ENCODE measurements at regions not wholly inside any gene's neighbourhood (a gene's known extent, or its start where the extent isn't known, plus 50 kb on each side); places are given as distances from the start of the nearest gene placed in this dataset.

DNA sequence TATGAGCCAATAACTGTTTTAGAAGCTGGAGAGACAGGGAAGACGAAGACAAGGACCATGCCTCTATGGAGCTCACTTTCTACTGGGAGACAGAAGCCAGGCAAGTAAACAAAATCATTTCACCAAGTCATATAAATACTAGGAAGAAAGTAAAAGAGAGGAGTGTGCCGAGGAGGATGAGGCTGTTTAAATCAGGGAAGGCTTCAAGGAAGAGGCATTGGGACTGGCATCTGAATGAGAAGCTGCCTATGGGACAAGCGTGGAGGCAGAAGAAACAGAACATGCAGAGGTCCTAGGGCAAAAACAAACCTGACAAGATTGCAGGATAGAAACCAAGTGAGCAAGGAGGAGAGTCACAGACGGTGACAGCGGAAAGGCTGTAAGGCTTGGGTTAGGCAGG is 68.1 kb upstream of the CPLX2 start:
- H3K4me3 ChIP-seq (replicated peaks in 1 of 4; ENCODE audit: control extremely low read depth in 1 of 4, insufficient read depth in 1 of 4, low read depth in 3 of 4, low read length in 4 of 4) = no peak overlapping the region
- DNase-seq (ENCODE audit: low read depth in 2 of 2) = no peak
- H4K20me1 ChIP-seq (ENCODE audit: control insufficient read depth, extremely low read depth, insufficient read depth, low read length) = no peaks in the 10 kb centered on the region
- no peak overlapping the region for H3K4me2 ChIP-seq (ENCODE audit: extremely low read depth, insufficient read depth, low read length)
- no peaks in the 10 kb centered on the region for H3K9me3 ChIP-seq (ENCODE audit: control insufficient read depth, insufficient read depth, low read depth, low read length)
- no peaks in the 10 kb centered on the region for H3K79me2 ChIP-seq (ENCODE audit: control insufficient read depth, insufficient read depth, low read length)
- H3K27ac ChIP-seq (ENCODE audit: insufficient read depth, low read length) = no peak overlapping the region
- TF ChIP-seq EZH2 (IDR thresholded peaks at IDR 0.05; ENCODE audit: low read length, missing control alignments) (no peak), CTCF (conservative IDR thresholded peaks at IDR 0.05 in 1 of 2, IDR thresholded peaks at IDR 0.05 in 1 of 2; ENCODE audit: low read depth in 1 of 2, low read length in 2 of 2) (no peak)
- H2AFZ ChIP-seq (ENCODE audit: low read length) = no peak overlapping the region
- H3K27me3 ChIP-seq (ENCODE audit: control insufficient read depth, insufficient read depth, low read length) = peaks cover 2% of the 10 kb centered on the region
- no peaks in the 10 kb centered on the region for H3K36me3 ChIP-seq (ENCODE audit: control insufficient read depth, insufficient read depth, low read length)
- no peak overlapping the region for H3K9ac ChIP-seq (ENCODE audit: insufficient read depth, low read length)
- no peaks in the 10 kb centered on the region for H3K4me1 ChIP-seq (ENCODE audit: control insufficient read depth, extremely low read depth, insufficient read depth, low read length)

DNA sequence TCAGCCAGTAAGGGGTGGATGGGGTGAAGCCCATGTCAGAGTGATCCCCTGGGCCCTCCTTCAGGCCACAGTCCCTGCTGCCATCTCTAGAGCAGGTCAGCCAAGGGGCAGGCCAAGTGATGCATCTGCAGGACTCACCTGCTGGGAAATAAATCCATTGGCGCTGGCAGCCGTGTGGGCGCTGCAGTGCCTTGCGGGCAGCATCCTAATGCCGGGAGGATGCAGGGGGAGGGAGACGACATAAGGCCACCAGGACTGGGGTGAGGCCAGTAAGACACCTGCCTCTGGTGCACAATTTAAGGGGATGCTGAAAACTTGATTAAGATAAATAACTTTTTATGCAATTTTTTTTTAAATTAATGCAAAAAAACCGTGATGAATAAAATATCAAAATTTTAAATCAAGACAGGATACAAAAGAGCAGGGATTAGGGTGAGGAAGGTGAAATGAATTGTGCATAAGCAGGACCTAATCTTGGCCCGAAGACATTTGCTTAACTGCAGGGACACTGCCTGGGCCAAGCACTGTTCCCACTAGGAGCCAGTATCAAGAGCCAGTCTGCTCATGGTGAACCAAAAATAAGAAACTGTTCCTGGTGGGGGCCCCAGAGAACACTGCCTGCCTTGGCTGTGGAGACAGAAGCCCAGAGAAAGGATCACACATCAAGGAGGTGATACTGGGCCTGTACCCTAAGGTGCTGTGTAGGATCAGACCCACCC is 67.5 kb upstream of the CPLX2 start:
- no peak for TF ChIP-seq CTCF (conservative IDR thresholded peaks at IDR 0.05 in 1 of 2, IDR thresholded peaks at IDR 0.05 in 1 of 2; ENCODE audit: low read depth in 1 of 2, low read length in 2 of 2)
- TF ChIP-seq EZH2 (IDR thresholded peaks at IDR 0.05; ENCODE audit: low read length, missing control alignments) = no peak
- no peaks in the 10 kb centered on the region for H4K20me1 ChIP-seq (ENCODE audit: control insufficient read depth, extremely low read depth, insufficient read depth, low read length)
- no peak for DNase-seq (ENCODE audit: low read depth in 2 of 2)
- H3K27ac ChIP-seq (ENCODE audit: insufficient read depth, low read length) = no peak overlapping the region
- no peaks in the 10 kb centered on the region for H3K79me2 ChIP-seq (ENCODE audit: control insufficient read depth, insufficient read depth, low read length)
- no peak overlapping the region for H3K9ac ChIP-seq (ENCODE audit: insufficient read depth, low read length)
- H3K4me2 ChIP-seq (ENCODE audit: extremely low read depth, insufficient read depth, low read length) = no peak overlapping the region
- H2AFZ ChIP-seq (ENCODE audit: low read length) = no peak overlapping the region
- H3K9me3 ChIP-seq (ENCODE audit: control insufficient read depth, insufficient read depth, low read depth, low read length) = no peaks in the 10 kb centered on the region
- H3K4me3 ChIP-seq (replicated peaks in 1 of 4; ENCODE audit: control extremely low read depth in 1 of 4, insufficient read depth in 1 of 4, low read depth in 3 of 4, low read length in 4 of 4) = no peak overlapping the region
- no peaks in the 10 kb centered on the region for H3K36me3 ChIP-seq (ENCODE audit: control insufficient read depth, insufficient read depth, low read length)
- no peaks in the 10 kb centered on the region for H3K27me3 ChIP-seq (ENCODE audit: control insufficient read depth, insufficient read depth, low read length)
- no peaks in the 10 kb centered on the region for H3K4me1 ChIP-seq (ENCODE audit: control insufficient read depth, extremely low read depth, insufficient read depth, low read length)

GRCh38 chr5:175805256-175806011 is 65.9 kb upstream of the CPLX2 start:
- Histone ChIP-seq H2AFZ (ENCODE audit: low read length) (no peak overlapping the region), H4K20me1 (ENCODE audit: control insufficient read depth, extremely low read depth, insufficient read depth, low read length) (no peaks in the 10 kb centered on the region), H3K79me2 (ENCODE audit: control insufficient read depth, insufficient read depth, low read length) (no peaks in the 10 kb centered on the region), H3K4me1 (ENCODE audit: control insufficient read depth, extremely low read depth, insufficient read depth, low read length) (peaks cover 4% of the 10 kb centered on the region), H3K27me3 (ENCODE audit: control insufficient read depth, insufficient read depth, low read length) (no peaks in the 10 kb centered on the region), H3K4me3 (replicated peaks in 1 of 4; ENCODE audit: control extremely low read depth in 1 of 4, insufficient read depth in 1 of 4, low read depth in 3 of 4, low read length in 4 of 4) (no peak overlapping the region), H3K9ac (ENCODE audit: insufficient read depth, low read length) (no peak overlapping the region), H3K36me3 (ENCODE audit: control insufficient read depth, insufficient read depth, low read length) (no peaks in the 10 kb centered on the region), H3K9me3 (ENCODE audit: control insufficient read depth, insufficient read depth, low read depth, low read length) (no peaks in the 10 kb centered on the region), H3K27ac (ENCODE audit: insufficient read depth, low read length) (no peak overlapping the region), H3K4me2 (ENCODE audit: extremely low read depth, insufficient read depth, low read length) (no peak overlapping the region)
- no peak for DNase-seq (ENCODE audit: low read depth in 2 of 2)
- TF ChIP-seq CTCF (conservative IDR thresholded peaks at IDR 0.05 in 1 of 2, IDR thresholded peaks at IDR 0.05 in 1 of 2; ENCODE audit: low read depth in 1 of 2, low read length in 2 of 2) = no peak
- no peak for TF ChIP-seq EZH2 (IDR thresholded peaks at IDR 0.05; ENCODE audit: low read length, missing control alignments)

Measured in fibroblast of lung (primary cell).